Prostate gland (tissue), 2 donors: ENCODE measurements at regions not wholly inside any gene's neighbourhood (a gene's known extent, or its start where the extent isn't known, plus 50 kb on each side); places are given as distances from the start of the nearest gene placed in this dataset.

Experiments used
- POLR2A ChIP-seq: fragments of 450-650 bp; IDR thresholded peaks from one replicate; pipeline ENCODE4 v1.6.1; 2016; ENCODE audit warnings: antibody characterized with exemption, mild to moderate bottlenecking
- POLR2AphosphoS5 ChIP-seq: sonication (generic); formaldehyde crosslinking; IDR thresholded peaks from one replicate; pipeline ENCODE4 v1.6.1; 2017; ENCODE audit warnings: antibody characterized with exemption
- TF ChIP-seq, protein P1 (sequence below), 4 experiments: fragments of 200-600 bp in 2 of 4; fragments of 450-650 bp in 2 of 4; sonication (generic) in 2 of 4; IDR thresholded peaks; 1 replicate in 3 of 4; 2 replicates in 1 of 4; pipeline ENCODE4 v1.5.1; 2016 to 2019; ENCODE audit warnings: antibody characterized with exemption in 4 of 4, mild to moderate bottlenecking in 2 of 4, moderate library complexity in 2 of 4

DNA sequence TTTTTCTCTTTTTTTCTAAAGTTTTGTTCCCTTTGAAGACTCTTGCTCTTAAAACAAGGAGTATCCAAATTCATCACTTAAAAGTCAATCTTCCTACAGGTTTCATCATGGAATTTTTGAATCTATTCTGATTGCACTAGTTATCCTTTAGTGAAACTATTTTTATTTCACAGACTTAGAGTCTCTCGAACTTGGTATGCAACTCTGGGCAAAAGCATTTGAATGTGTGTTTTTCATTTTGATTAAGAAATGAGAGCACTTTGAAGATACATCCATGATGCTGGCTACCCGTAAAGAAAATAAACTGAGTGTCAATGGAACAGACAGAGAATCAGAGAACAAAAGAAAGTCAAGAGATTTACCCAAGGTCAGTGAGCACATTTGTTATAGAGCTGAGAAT, 586.5 kb downstream of the EPM2A start:
- TF ChIP-seq, protein P1, sequence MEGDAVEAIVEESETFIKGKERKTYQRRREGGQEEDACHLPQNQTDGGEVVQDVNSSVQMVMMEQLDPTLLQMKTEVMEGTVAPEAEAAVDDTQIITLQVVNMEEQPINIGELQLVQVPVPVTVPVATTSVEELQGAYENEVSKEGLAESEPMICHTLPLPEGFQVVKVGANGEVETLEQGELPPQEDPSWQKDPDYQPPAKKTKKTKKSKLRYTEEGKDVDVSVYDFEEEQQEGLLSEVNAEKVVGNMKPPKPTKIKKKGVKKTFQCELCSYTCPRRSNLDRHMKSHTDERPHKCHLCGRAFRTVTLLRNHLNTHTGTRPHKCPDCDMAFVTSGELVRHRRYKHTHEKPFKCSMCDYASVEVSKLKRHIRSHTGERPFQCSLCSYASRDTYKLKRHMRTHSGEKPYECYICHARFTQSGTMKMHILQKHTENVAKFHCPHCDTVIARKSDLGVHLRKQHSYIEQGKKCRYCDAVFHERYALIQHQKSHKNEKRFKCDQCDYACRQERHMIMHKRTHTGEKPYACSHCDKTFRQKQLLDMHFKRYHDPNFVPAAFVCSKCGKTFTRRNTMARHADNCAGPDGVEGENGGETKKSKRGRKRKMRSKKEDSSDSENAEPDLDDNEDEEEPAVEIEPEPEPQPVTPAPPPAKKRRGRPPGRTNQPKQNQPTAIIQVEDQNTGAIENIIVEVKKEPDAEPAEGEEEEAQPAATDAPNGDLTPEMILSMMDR (IDR thresholded peaks at IDR 0.05): no peak
- TF ChIP-seq POLR2A: no peak
- TF ChIP-seq POLR2AphosphoS5: no peak
